Upper lobe of left lung (tissue), 6 donors: ENCODE measurements at regions not wholly inside any gene's neighbourhood (a gene's known extent, or its start where the extent isn't known, plus 50 kb on each side); places are given as distances from the start of the nearest gene placed in this dataset.

Experiments used
- ATAC-seq, 2 donors: fragments of 200-7000 bp; cut with Tn5 transposase; one replicate each; pipeline ENCODE4 v1.9.1; 2022; ENCODE audit warnings: mild to moderate bottlenecking in 2 of 2, moderate library complexity in 2 of 2; ENCODE audit not compliant: low FRiP score in 2 of 2
- DNase-seq, 2 donors: peaks; one replicate each; pipeline ENCODE4 v3.0.0-alpha.2; 2019 to 2020
- H3K27ac ChIP-seq, 4 donors: fragments of 200-600 bp; sonication (generic); one replicate each; pipeline ENCODE4 v1.5.1; 2016 to 2019
- H3K27me3 ChIP-seq, 4 donors: fragments of 200-600 bp; sonication (generic); one replicate each; pipeline ENCODE4 v1.5.1; 2017 to 2019
- H3K36me3 ChIP-seq, 4 donors: fragments of 200-600 bp; sonication (generic); one replicate each; pipeline ENCODE4 v1.5.1; 2016 to 2019
- H3K4me1 ChIP-seq, 4 donors: fragments of 200-600 bp; sonication (generic); one replicate each; pipeline ENCODE4 v1.5.1; 2018 to 2019
- H3K4me3 ChIP-seq, 4 donors: fragments of 200-600 bp; sonication (generic); one replicate each; pipeline ENCODE4 v1.5.1; 2017 to 2019; ENCODE audit warnings: mild to moderate bottlenecking in 2 of 4, moderate library complexity in 1 of 4
- H3K9me3 ChIP-seq, 4 donors: fragments of 200-600 bp; sonication (generic); one replicate each; pipeline ENCODE4 v1.5.1; 2018 to 2019
- EP300 ChIP-seq, 4 donors: sonication (generic); formaldehyde crosslinking; IDR thresholded peaks; one replicate each; pipeline ENCODE4 v1.5.1; 2017; ENCODE audit warnings: antibody characterized with exemption in 4 of 4, control low read depth in 2 of 4
- POLR2A ChIP-seq, 4 donors: fragments of 450-650 bp; IDR thresholded peaks; one replicate each; pipeline ENCODE4 v1.5.1; 2016 to 2017; ENCODE audit warnings: antibody characterized with exemption in 4 of 4, mild to moderate bottlenecking in 2 of 4
- POLR2AphosphoS5 ChIP-seq, 2 donors: sonication (generic); formaldehyde crosslinking; IDR thresholded peaks; one replicate each; pipeline ENCODE4 v1.5.1; 2017; ENCODE audit warnings: antibody characterized with exemption in 2 of 2
- WGBS, 2 donors: methylation state at CpG; one replicate each; pipeline ENCODE4 v1.1.5; 2017 to 2018; 5-methylcytosine and 5-hydroxymethylcytosine counted together
- TF ChIP-seq, protein P1 (sequence below), 6 experiments: fragments of 450-650 bp in 4 of 6; fragments of 200-600 bp in 2 of 6; sonication (generic) in 2 of 6; IDR thresholded peaks; one replicate each; pipeline ENCODE4 v1.5.1; 2016 to 2019; ENCODE audit warnings: antibody characterized with exemption in 6 of 6
- donor health status: DM: no; HTN: no; CAD: no; lungs with moderate emphysema.
- donor health status: DM: no; HTN: yes; CAD: no; lungs with severe emphysema.

DNA sequence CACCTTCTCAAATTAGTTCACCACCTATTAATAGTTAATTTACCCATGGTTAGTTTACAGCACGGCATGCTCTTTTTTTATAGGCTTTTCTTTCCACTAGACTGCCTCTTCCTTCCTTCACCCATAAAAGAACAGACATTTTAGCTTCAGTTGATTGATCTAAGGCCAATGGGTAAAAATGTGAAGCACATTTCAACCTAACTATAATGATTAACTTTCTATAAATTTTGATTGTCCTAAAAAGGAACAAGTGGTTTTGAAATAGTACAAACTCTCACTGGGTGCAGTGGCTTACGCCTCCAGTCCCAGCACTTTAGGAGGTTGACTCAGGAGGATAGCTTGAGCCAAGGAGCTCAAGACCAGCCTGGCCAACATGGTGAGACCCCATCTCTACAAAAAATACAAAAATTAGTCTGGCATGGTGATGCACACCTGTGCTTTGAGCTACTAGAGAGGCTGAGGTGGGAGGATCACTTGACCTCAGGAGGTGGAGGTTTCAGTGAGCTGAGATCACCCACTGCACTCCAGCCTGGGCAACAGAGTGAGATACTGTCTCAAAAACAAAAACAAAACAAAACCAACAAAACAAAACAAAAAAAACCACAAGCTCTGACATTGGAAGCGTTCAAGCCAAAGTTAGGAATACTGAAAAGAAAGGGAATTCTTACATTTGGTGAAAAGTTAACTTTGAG is 89.9 kb upstream of the FAT1 start:
- TF ChIP-seq POLR2A (IDR thresholded peaks at IDR 0.05) (no peak), POLR2AphosphoS5 (IDR thresholded peaks at IDR 0.05) (no peak), EP300 (IDR thresholded peaks at IDR 0.05) (no peak)
- TF ChIP-seq, protein P1, sequence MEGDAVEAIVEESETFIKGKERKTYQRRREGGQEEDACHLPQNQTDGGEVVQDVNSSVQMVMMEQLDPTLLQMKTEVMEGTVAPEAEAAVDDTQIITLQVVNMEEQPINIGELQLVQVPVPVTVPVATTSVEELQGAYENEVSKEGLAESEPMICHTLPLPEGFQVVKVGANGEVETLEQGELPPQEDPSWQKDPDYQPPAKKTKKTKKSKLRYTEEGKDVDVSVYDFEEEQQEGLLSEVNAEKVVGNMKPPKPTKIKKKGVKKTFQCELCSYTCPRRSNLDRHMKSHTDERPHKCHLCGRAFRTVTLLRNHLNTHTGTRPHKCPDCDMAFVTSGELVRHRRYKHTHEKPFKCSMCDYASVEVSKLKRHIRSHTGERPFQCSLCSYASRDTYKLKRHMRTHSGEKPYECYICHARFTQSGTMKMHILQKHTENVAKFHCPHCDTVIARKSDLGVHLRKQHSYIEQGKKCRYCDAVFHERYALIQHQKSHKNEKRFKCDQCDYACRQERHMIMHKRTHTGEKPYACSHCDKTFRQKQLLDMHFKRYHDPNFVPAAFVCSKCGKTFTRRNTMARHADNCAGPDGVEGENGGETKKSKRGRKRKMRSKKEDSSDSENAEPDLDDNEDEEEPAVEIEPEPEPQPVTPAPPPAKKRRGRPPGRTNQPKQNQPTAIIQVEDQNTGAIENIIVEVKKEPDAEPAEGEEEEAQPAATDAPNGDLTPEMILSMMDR (IDR thresholded peaks at IDR 0.05): no peak
- Histone ChIP-seq H3K4me3 (no peak overlapping the region), H3K9me3 (no peaks in the 10 kb centered on the region), H3K27ac (no peak overlapping the region), H3K36me3 (no peaks in the 10 kb centered on the region), H3K27me3 (no peaks in the 10 kb centered on the region), H3K4me1 (no peaks in the 10 kb centered on the region)
- DNase-seq (no peak), ATAC-seq (no peak)
- 72 to 74% methylated on average over 3 of the region's 3 CpGs for WGBS, 2 donors

DNA sequence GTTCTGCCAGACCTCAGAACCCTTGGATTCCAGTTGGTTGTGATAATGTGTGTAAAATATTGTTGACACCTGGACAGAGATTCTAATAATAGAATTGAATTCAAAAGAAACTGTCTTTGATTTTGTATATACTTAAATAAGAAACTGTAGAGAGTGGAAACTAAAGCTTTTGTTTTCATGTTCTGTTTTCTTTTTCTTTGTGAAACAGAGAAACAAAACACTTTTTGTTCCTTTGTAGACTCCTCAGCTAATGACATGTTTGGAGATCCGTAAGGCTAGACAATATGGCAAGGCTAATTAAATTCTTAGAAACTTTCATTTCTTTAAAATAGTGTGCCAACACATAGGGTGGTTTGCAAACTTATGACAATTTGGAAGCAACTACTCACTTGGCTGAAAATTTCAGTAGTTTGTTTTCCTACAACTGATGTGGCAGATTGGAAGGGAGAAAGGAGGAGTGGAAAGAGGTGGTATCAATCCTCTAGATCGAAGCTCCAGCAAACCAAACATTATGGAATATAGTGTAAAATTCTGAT is 90.9 kb upstream of the FAT1 start:
- Histone ChIP-seq H3K27me3 (no peaks in the 10 kb centered on the region), H3K9me3 (no peaks in the 10 kb centered on the region), H3K4me1 (peaks cover 0 to 2% (median under 1%) of the 10 kb centered on the region in 4 donors), H3K4me3 (no peak overlapping the region), H3K27ac (no peak overlapping the region), H3K36me3 (no peaks in the 10 kb centered on the region)
- no peak for ATAC-seq
- no peak for TF ChIP-seq POLR2A (IDR thresholded peaks at IDR 0.05)
- DNase-seq: no peak
- 39 to 40% methylated on average over 2 of the region's 2 CpGs for WGBS, 2 donors

DNA sequence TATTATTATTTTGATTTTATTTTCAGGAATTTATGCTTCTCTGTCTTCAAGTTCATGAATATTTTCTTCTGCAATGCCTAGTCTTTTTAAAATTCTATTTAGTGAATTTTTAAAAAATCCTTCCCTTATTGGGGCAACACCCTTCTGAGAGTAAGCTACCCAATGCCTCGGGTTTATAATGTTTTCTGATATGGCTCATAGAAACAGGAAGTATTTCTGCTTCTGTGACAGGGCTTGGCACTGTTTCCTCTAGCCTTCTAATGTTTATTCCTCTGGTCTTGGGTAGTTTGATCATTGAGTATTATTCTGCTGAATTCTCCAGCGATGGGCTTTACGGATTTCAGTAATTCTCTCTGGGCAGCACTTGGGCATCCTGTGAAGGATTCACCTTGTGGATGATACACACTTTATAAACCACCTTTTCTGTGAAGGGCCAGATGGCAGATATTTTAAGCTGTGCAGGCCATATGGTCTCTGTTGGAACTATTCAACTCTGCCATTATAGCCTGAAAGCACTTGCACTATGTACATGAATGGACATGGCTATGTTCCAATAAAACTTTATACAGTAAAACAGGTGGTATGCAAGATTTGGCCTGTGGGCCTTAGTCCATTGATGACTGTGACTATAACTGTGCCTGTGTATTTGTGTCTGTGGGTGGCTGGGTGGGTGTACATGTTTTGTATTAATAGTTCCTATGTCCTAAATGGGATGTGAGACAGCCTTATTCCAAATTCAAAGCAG is 95.9 kb upstream of the FAT1 start:
- no peak for ATAC-seq
- Histone ChIP-seq H3K4me3 (no peak overlapping the region), H3K9me3 (no peaks in the 10 kb centered on the region), H3K4me1 (peaks cover 0 to 13% (median 5%) of the 10 kb centered on the region in 4 donors), H3K36me3 (no peaks in the 10 kb centered on the region), H3K27ac (peak overlapping the region in 1 of 4 donors; percentile 51), H3K27me3 (no peaks in the 10 kb centered on the region)
- DNase-seq: no peak
- TF ChIP-seq POLR2A (IDR thresholded peaks at IDR 0.05) (no peak), EP300 (IDR thresholded peaks at IDR 0.05) (no peak), POLR2AphosphoS5 (IDR thresholded peaks at IDR 0.05) (no peak)
- TF ChIP-seq, protein P1 (IDR thresholded peaks at IDR 0.05): no peak
- 49 to 50% methylated on average over 3 of the region's 3 CpGs for WGBS, 2 donors

DNA sequence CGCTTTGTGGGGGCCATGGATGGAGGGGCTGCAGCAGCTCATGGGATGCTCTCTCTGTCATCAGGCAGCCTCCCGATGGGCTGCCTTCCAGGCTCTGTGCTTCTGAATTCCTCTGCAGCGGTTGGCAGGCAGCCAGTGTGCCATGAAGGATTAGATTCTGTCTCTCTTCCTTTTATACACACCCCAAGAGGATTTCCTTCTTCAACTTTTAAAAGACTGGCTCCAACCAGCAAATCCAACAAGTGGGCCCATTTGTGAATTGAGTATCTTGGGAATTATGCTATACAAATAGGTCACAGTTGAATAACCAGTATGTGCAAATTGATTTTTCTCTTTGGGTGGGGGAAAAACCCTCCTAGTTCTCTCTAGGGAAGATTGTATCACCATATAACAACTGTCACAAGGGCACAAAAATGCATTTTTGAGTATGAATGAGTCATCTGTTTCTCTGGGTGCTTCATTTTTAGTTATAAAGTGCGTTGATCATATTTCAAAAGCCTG is 96.8 kb upstream of the FAT1 start:
- Histone ChIP-seq H3K36me3 (no peaks in the 10 kb centered on the region), H3K9me3 (no peaks in the 10 kb centered on the region), H3K4me3 (no peak overlapping the region), H3K27ac (no peak overlapping the region), H3K27me3 (no peaks in the 10 kb centered on the region), H3K4me1 (peaks cover 0 to 13% (median 5%) of the 10 kb centered on the region in 4 donors)
- ATAC-seq (no peak), DNase-seq (no peak)
- TF ChIP-seq POLR2A (IDR thresholded peaks at IDR 0.05) (no peak), POLR2AphosphoS5 (IDR thresholded peaks at IDR 0.05) (no peak), EP300 (IDR thresholded peaks at IDR 0.05) (no peak)
- WGBS, 2 donors: 55 to 59% methylated on average over 4 of the region's 4 CpGs

DNA sequence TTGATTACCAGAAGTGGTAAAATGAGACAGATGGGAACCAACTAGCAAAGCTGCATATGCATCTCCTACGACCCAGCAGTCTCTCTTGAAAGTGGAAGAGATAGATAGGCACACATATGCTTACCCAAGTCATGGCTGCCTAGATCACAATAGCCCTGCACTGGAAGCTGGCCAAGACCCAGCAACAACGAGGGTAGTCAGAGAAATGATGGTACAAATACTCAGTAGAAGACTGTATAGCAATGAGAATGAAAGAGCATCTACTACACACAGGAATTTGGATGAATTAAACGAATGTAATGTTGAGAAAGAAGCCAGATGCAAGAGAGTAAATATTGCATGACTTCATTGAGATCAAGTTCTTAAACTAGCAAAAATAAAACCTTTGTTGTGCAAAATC is 100.3 kb upstream of the FAT1 start:
- Histone ChIP-seq H3K4me1 (peaks cover 0 to 13% (median 5%) of the 10 kb centered on the region in 4 donors), H3K27ac (no peak overlapping the region), H3K36me3 (no peaks in the 10 kb centered on the region), H3K27me3 (no peaks in the 10 kb centered on the region), H3K4me3 (no peak overlapping the region), H3K9me3 (no peaks in the 10 kb centered on the region)
- no peak for DNase-seq
- TF ChIP-seq EP300 (IDR thresholded peaks at IDR 0.05) (no peak), POLR2AphosphoS5 (IDR thresholded peaks at IDR 0.05) (no peak), POLR2A (IDR thresholded peaks at IDR 0.05) (no peak)
- TF ChIP-seq, protein P1 (IDR thresholded peaks at IDR 0.05): no peak
- 36 to 42% methylated on average over 3 of the region's 3 CpGs for WGBS, 2 donors
- no peak for ATAC-seq
